ENCODE measurements at regions not wholly inside any gene's neighbourhood (a gene's known extent, or its start where the extent isn't known, plus 50 kb on each side); places are given as distances from the start of the nearest gene placed in this dataset.

GRCh38 chr6:158249340-158249836 is 62.9 kb upstream of the TULP4 start:
- dilution Hi-C loops (cut with HindIII; ENCODE audit: low sequenced_read_pairs, unreplicated experiment) = no loop called here

More at GRCh38 chr6:158249340-158249836, 62.9 kb upstream of the TULP4 start:
- Histone ChIP-seq H3K23ac (ENCODE audit: low read depth, low read length) (no peak overlapping the region), H3K27me3 (ENCODE audit: control insufficient read depth, insufficient read depth, low read length) (no peaks in the 10 kb centered on the region), H3K14ac (replicated peaks; ENCODE audit: low read depth, low read length) (no peak overlapping the region), H3K9me1 (ENCODE audit: insufficient read depth, low read length) (peaks cover 11% of the 10 kb centered on the region), H4K5ac (ENCODE audit: low read depth, low read length) (no peak overlapping the region), H4K91ac (ENCODE audit: insufficient read depth, low read depth, low read length) (no peak overlapping the region), H2AK5ac (ENCODE audit: low read depth, low read length) (no peak overlapping the region), H3K79me1 (ENCODE audit: low read depth in 1 of 2, low read length in 2 of 2) (peaks cover 25 to 54% of the 10 kb centered on the region in 2 experiments), H2BK120ac (ENCODE audit: low read depth, low read length) (no peak overlapping the region), H2BK15ac (ENCODE audit: low read depth, low read length) (no peak overlapping the region), H3K27ac (ENCODE audit: insufficient read depth, low read length) (no peak overlapping the region), H3K9me3 (ENCODE audit: control insufficient read depth, insufficient read depth, low read length) (no peaks in the 10 kb centered on the region), H3K4me1 (ENCODE audit: control insufficient read depth, insufficient read depth, low read length) (no peaks in the 10 kb centered on the region), H3K36me3 (ENCODE audit: control insufficient read depth, insufficient read depth, low read length) (peaks cover 1% of the 10 kb centered on the region; the same call in 1 of the 2 replicates), H4K8ac (ENCODE audit: low read depth in 2 of 2, low read length in 2 of 2) (no peak overlapping the region), H3K18ac (ENCODE audit: low read depth, low read length) (no peak overlapping the region), H2AFZ (replicated peaks; ENCODE audit: low read length, poor library complexity) (no peak overlapping the region), H4K20me1 (ENCODE audit: insufficient read depth, low read length) (peaks cover 14% of the 10 kb centered on the region), H2AK9ac (replicated peaks; ENCODE audit: low read depth, low read length, poor library complexity) (no peak overlapping the region), H3K56ac (ENCODE audit: extremely low read depth, insufficient read depth, low read length) (no peak overlapping the region), H2BK5ac (ENCODE audit: low read depth, low read length, poor library complexity, severe bottlenecking) (no peak overlapping the region), H3K4me3 (ENCODE audit: insufficient read depth, low read depth, low read length) (no peak overlapping the region), H3K9ac (ENCODE audit: low read depth, low read length) (no peak overlapping the region), H3K4me2 (ENCODE audit: low read depth, low read length) (no peak overlapping the region), H3K4ac (ENCODE audit: low read depth, low read length) (no peak overlapping the region), H2BK20ac (ENCODE audit: low read depth, low read length) (no peak overlapping the region)
- TF ChIP-seq SMC3 (IDR thresholded peaks at IDR 0.05; ENCODE audit: low read depth, low read length) (no peak), MXI1 (IDR thresholded peaks at IDR 0.05; ENCODE audit: borderline replicate concordance, low read depth, low read length) (no peak), FOS (IDR thresholded peaks at IDR 0.05; ENCODE audit: low read depth, low read length) (no peak), RCOR1 (IDR thresholded peaks at IDR 0.05; ENCODE audit: insufficient replicate concordance, low read length) (no peak), RFX5 (IDR thresholded peaks at IDR 0.05; ENCODE audit: low read depth, low read length) (no peak), POLR2A (IDR thresholded peaks at IDR 0.05; ENCODE audit: low read depth, low read length) (no peak), NFE2L2 (IDR thresholded peaks at IDR 0.05; ENCODE audit: low read depth, low read length) (no peak), MAZ (IDR thresholded peaks at IDR 0.05; ENCODE audit: borderline replicate concordance, low read depth, low read length) (no peak), CHD1 (IDR thresholded peaks at IDR 0.05; ENCODE audit: low read depth, low read length) (no peak), RAD21 (IDR thresholded peaks at IDR 0.05; ENCODE audit: low read length) (no peak), ELK1 (IDR thresholded peaks at IDR 0.05; ENCODE audit: borderline replicate concordance, low read depth, low read length) (no peak), CTCF (conservative IDR thresholded peaks at IDR 0.05; ENCODE audit: low read depth, low read length) (no peak), USF2 (IDR thresholded peaks at IDR 0.05; ENCODE audit: low read depth, low read length) (no peak), MAFK (IDR thresholded peaks at IDR 0.05; ENCODE audit: low read depth, low read length) (no peak), CEBPB (IDR thresholded peaks at IDR 0.05; ENCODE audit: low read depth, low read length) (no peak), BHLHE40 (IDR thresholded peaks at IDR 0.05; ENCODE audit: low read depth, low read length) (no peak)
- DNase-seq = no peak
- POLR2A ChIA-PET (ENCODE audit: unreplicated experiment) = no interaction called here
- no TSS peak for BruUV-seq (replicated peaks)
- CTCF ChIA-PET = interaction anchor here (1.2 kb wide), 1 partner anchor 28 kb away, joined by 4 read pairs; no protein-coding TSS in a partner anchor
- no peak for ATAC-seq (ENCODE audit: low read depth)
- WGBS, 2 experiments (ENCODE audit: extremely low coverage in 2 of 2, insufficient read length in 1 of 2) = no CpG with 5 or more reads among the region's 3 CpGs
- in situ Hi-C loops (cut with MboI; ENCODE audit: low sequenced_read_pairs) = no loop called here
- intact Hi-C loops (cut with micrococcal nuclease) = no loop called here
